IMR-90 (cell line): ENCODE measurements at regions not wholly inside any gene's neighbourhood (a gene's known extent, or its start where the extent isn't known, plus 50 kb on each side); places are given as distances from the start of the nearest gene placed in this dataset.

Experiments
- ATAC-seq: fragments of 200-7000 bp; cut with Tn5 transposase; 2 replicates; pipeline ENCODE4 v1.9.1; 2020; ENCODE audit warnings: low read depth, mild to moderate bottlenecking, moderate library complexity
- BruUV-seq: library from RNA; stranded (reverse); fragments of 400-500 nt; replicated peaks from 2 replicates; lab custom pipeline; 2021; lab: Mats Ljungman, UMichigan
- CTCF ChIA-PET: fragments of 300-600 bp; formaldehyde crosslinking; extraction: SDS; loops from one replicate; lab custom pipeline; 2021; ENCODE audit warnings: antibody characterized with exemption; lab: Yijun Ruan, JAX
- POLR2A ChIA-PET: fragments of 300-600 bp; sonication (Branson Sonifier 250); formaldehyde crosslinking; loops from one replicate; lab custom pipeline; 2022; ENCODE audit warnings: antibody characterized with exemption; ENCODE audit not compliant: unreplicated experiment; lab: Charles Lee
- DNase-seq: peaks from one replicate; pipeline ENCODE4 v3.0.0; 2013
- H2AFZ ChIP-seq: replicated peaks from 2 replicates; pipeline ENCODE3; 2013; ENCODE audit warnings: low read length, mild to moderate bottlenecking; ENCODE audit not compliant: poor library complexity
- H2AK5ac ChIP-seq: 2 replicates; pipeline ENCODE4 v1.6.1; 2013; ENCODE audit warnings: low read depth, low read length, inconsistent platforms
- H2AK9ac ChIP-seq: replicated peaks from 2 replicates; pipeline ENCODE3; 2013; ENCODE audit warnings: mild to moderate bottlenecking, low read depth, low read length, moderate library complexity; ENCODE audit not compliant: poor library complexity
- H2BK120ac ChIP-seq: 2 replicates; pipeline ENCODE4 v1.6.1; 2013; ENCODE audit warnings: low read depth, low read length, inconsistent platforms
- H2BK15ac ChIP-seq: 3 replicates; pipeline ENCODE4 v1.6.1; 2013; ENCODE audit warnings: low read depth, low read length, inconsistent platforms
- H2BK20ac ChIP-seq: 2 replicates; pipeline ENCODE4 v1.6.1; 2013; ENCODE audit warnings: low read depth, mild to moderate bottlenecking, inconsistent platforms, low read length, moderate library complexity
- H2BK5ac ChIP-seq: 2 replicates; pipeline ENCODE4 v1.6.1; 2013; ENCODE audit warnings: mild to moderate bottlenecking, low read depth, low read length, inconsistent platforms; ENCODE audit not compliant: poor library complexity, severe bottlenecking
- H3K14ac ChIP-seq: replicated peaks from 2 replicates; pipeline ENCODE4 v1.6.1; 2013; ENCODE audit warnings: low read depth, low read length, inconsistent platforms
- H3K18ac ChIP-seq: 2 replicates; pipeline ENCODE4 v1.6.1; 2013; ENCODE audit warnings: low read depth, low read length, control low read depth
- H3K23ac ChIP-seq: 2 replicates; pipeline ENCODE4 v1.6.1; 2013; ENCODE audit warnings: low read depth, low read length, inconsistent platforms
- H3K27ac ChIP-seq: 2 replicates; pipeline ENCODE4 v1.5.1; 2013; ENCODE audit warnings: mild to moderate bottlenecking, control low read depth, low read length; ENCODE audit not compliant: insufficient read depth
- H3K27me3 ChIP-seq: 2 replicates; pipeline ENCODE4 v1.6.1; 2013; ENCODE audit warnings: low read length; ENCODE audit not compliant: control insufficient read depth, insufficient read depth
- H3K36me3 ChIP-seq: 2 replicates; pipeline ENCODE4 v1.6.1; 2013; ENCODE audit warnings: low read length, mixed read lengths; ENCODE audit not compliant: control insufficient read depth, insufficient read depth
- H3K4ac ChIP-seq: 2 replicates; pipeline ENCODE4 v1.6.1; 2013; ENCODE audit warnings: low read depth, low read length, inconsistent platforms
- H3K4me1 ChIP-seq: 2 replicates; pipeline ENCODE4 v1.6.1; 2013; ENCODE audit warnings: low read length, mixed read lengths; ENCODE audit not compliant: control insufficient read depth, insufficient read depth
- H3K4me2 ChIP-seq: 2 replicates; pipeline ENCODE4 v1.6.1; 2013; ENCODE audit warnings: low read depth, mild to moderate bottlenecking, control low read depth, low read length, moderate library complexity
- H3K4me3 ChIP-seq: 2 replicates; pipeline ENCODE4 v1.5.1; 2013; ENCODE audit warnings: low read depth, mild to moderate bottlenecking, control low read depth, low read length, moderate library complexity; ENCODE audit not compliant: insufficient read depth
- H3K56ac ChIP-seq: 2 replicates; pipeline ENCODE4 v1.6.1; 2013; ENCODE audit warnings: low read length, inconsistent platforms; ENCODE audit not compliant: insufficient read depth; ENCODE audit errors: extremely low read depth
- H3K79me1 ChIP-seq, 2 experiments: 2 replicates each; pipeline ENCODE4 v1.6.1; 2013; ENCODE audit warnings: low read length in 2 of 2, inconsistent platforms in 1 of 2, low read depth in 1 of 2
- H3K9ac ChIP-seq: 2 replicates; pipeline ENCODE4 v1.6.1; 2013; ENCODE audit warnings: low read depth, low read length, control low read depth
- H3K9me1 ChIP-seq: 2 replicates; pipeline ENCODE4 v1.6.1; 2013; ENCODE audit warnings: low read length, inconsistent platforms; ENCODE audit not compliant: insufficient read depth
- H3K9me3 ChIP-seq: 2 replicates; pipeline ENCODE4 v1.6.1; 2013; ENCODE audit warnings: low read length; ENCODE audit not compliant: control insufficient read depth, insufficient read depth
- H4K20me1 ChIP-seq: 2 replicates; pipeline ENCODE4 v1.6.1; 2013; ENCODE audit warnings: low read length, inconsistent platforms; ENCODE audit not compliant: insufficient read depth
- H4K5ac ChIP-seq: 2 replicates; pipeline ENCODE4 v1.6.1; 2013; ENCODE audit warnings: mild to moderate bottlenecking, low read depth, low read length, control low read depth
- H4K8ac ChIP-seq, 2 experiments: 2 replicates each; pipeline ENCODE4 v1.6.1; 2013; ENCODE audit warnings: low read depth in 2 of 2, low read length in 2 of 2, control low read depth in 1 of 2, inconsistent platforms in 1 of 2
- H4K91ac ChIP-seq: 2 replicates; pipeline ENCODE4 v1.6.1; 2013; ENCODE audit warnings: low read depth, low read length, inconsistent platforms; ENCODE audit not compliant: insufficient read depth
- BHLHE40 ChIP-seq: fragments of 150-350 bp; IDR thresholded peaks from 2 replicates; pipeline ENCODE4 v1.6.1; 2016; ENCODE audit warnings: mild to moderate bottlenecking, low read depth, low read length
- CEBPB ChIP-seq: IDR thresholded peaks from 2 replicates; pipeline ENCODE4 v1.6.1; 2012; ENCODE audit warnings: low read depth, low read length, improper control_type of control experiment
- MXI1 ChIP-seq: IDR thresholded peaks from 2 replicates; pipeline ENCODE4 v1.6.1; 2012; ENCODE audit warnings: low read depth, mild to moderate bottlenecking, low read length, moderate library complexity, borderline replicate concordance
- NFE2L2 ChIP-seq: fragments of 150-350 bp; IDR thresholded peaks from 2 replicates; pipeline ENCODE4 v1.6.1; 2016; ENCODE audit warnings: low read depth, mild to moderate bottlenecking, low read length
- POLR2A ChIP-seq: IDR thresholded peaks from 2 replicates; pipeline ENCODE4 v1.6.1; 2012; ENCODE audit warnings: mild to moderate bottlenecking, low read depth, low read length
- RAD21 ChIP-seq: IDR thresholded peaks from 2 replicates; pipeline ENCODE4 v1.6.1; 2012; ENCODE audit warnings: low read length, improper control_type of control experiment
- RCOR1 ChIP-seq: IDR thresholded peaks from 2 replicates; pipeline ENCODE4 v1.6.1; 2012; ENCODE audit warnings: mild to moderate bottlenecking, low read length, improper control_type of control experiment; ENCODE audit not compliant: insufficient replicate concordance
- RFX5 ChIP-seq: IDR thresholded peaks from 2 replicates; pipeline ENCODE4 v1.8.0; 2012; ENCODE audit warnings: low read depth, mild to moderate bottlenecking, low read length, moderate library complexity
- SMC3 ChIP-seq: fragments of 150-350 bp; IDR thresholded peaks from 2 replicates; pipeline ENCODE4 v1.6.1; 2016; ENCODE audit warnings: low read depth, mild to moderate bottlenecking, antibody characterized with exemption, low read length, moderate library complexity
- USF2 ChIP-seq: fragments of 150-350 bp; IDR thresholded peaks from 2 replicates; pipeline ENCODE4 v1.6.1; 2017; ENCODE audit warnings: mild to moderate bottlenecking, antibody characterized with exemption, low read length, low read depth
- WGBS, 2 experiments: methylation state at CpG; one replicate each; pipeline versions ENCODE4 v1.1.5 to v1.1.7; 2013; ENCODE audit warnings: missing lambda C conversion rate in 2 of 2; ENCODE audit not compliant: insufficient read length in 1 of 2; ENCODE audit errors: extremely low coverage in 2 of 2; 5-methylcytosine and 5-hydroxymethylcytosine counted together
- dilution Hi-C: fragments of 300-500 bp; cut with HindIII; formaldehyde crosslinking; loops from one replicate; pipeline ENCODE4 v1.14.3; 2018; ENCODE audit warnings: low sequenced_read_pairs; ENCODE audit not compliant: unreplicated experiment
- in situ Hi-C: fragments of 300-500 bp; cut with MboI; formaldehyde crosslinking; loops from 3 replicates; pipeline ENCODE4 v1.14.3; 2019; ENCODE audit warnings: low sequenced_read_pairs, inconsistent platforms, mixed read lengths
- intact Hi-C: fragments of 100-400 bp; cut with micrococcal nuclease; formaldehyde crosslinking; loops from 2 replicates; pipeline ENCODE4 v1.10.0; 2022

DNA sequence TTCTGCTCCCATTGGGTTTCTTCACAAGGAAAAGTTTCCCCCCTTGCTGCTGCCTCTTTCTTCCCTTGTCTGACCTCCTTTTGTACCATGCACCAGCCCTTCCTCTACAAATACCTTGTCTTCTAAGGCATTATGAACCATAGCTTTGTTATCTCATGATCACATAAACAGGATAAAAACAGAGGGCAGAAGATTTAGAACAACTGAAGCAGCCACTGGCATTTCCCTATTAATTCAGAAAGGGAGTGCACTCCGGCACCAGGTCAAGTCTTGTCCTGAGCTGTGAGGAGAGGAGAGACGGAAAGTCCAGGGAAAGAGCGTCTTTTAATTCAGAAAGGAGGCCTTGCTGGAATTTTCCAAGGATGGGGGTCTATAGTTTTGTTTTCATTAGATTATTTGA lies 281.7 kb downstream of the RCHY1 start:
- no peak overlapping the region for H4K5ac ChIP-seq
- H2BK20ac ChIP-seq = no peak overlapping the region
- no peaks in the 10 kb centered on the region for H3K4me1 ChIP-seq
- no peak overlapping the region for H3K4me2 ChIP-seq
- no peak overlapping the region for H2BK15ac ChIP-seq
- no peaks in the 10 kb centered on the region for H3K9me1 ChIP-seq
- no TSS peak for BruUV-seq
- DNase-seq = no peak
- ChIA-PET CTCF (no interaction called here), POLR2A (no interaction called here)
- H2BK120ac ChIP-seq = no peak overlapping the region
- H3K18ac ChIP-seq = no peak overlapping the region
- H3K4me3 ChIP-seq = no peak overlapping the region
- no peak overlapping the region for H2AK9ac ChIP-seq
- intact Hi-C loops (no loop called here), in situ Hi-C loops (no loop called here), dilution Hi-C loops (no loop called here)
- H3K9me3 ChIP-seq = no peaks in the 10 kb centered on the region
- no peak overlapping the region for H3K4ac ChIP-seq
- H2AK5ac ChIP-seq = no peak overlapping the region
- H3K9ac ChIP-seq = no peak overlapping the region
- no CpG with 5 or more reads among the region's 3 CpGs for WGBS, 2 experiments
- no peak overlapping the region for H4K8ac ChIP-seq
- no peak for ATAC-seq
- no peak for TF ChIP-seq RAD21
- TF ChIP-seq SMC3 = no peak
- TF ChIP-seq POLR2A = no peak
- TF ChIP-seq RFX5 = no peak
- no peak for TF ChIP-seq BHLHE40
- TF ChIP-seq RCOR1 = no peak
- no peak for TF ChIP-seq NFE2L2
- no peak for TF ChIP-seq CEBPB
- TF ChIP-seq USF2 = no peak
- TF ChIP-seq MXI1 = no peak
- H3K14ac ChIP-seq = no peak overlapping the region
- no peak overlapping the region for H3K56ac ChIP-seq
- H3K27me3 ChIP-seq = no peaks in the 10 kb centered on the region
- H3K79me1 ChIP-seq = no peaks in the 10 kb centered on the region
- H3K23ac ChIP-seq = no peak overlapping the region
- H3K36me3 ChIP-seq = no peaks in the 10 kb centered on the region
- no peak overlapping the region for H2BK5ac ChIP-seq
- no peak overlapping the region for H3K27ac ChIP-seq
- no peaks in the 10 kb centered on the region for H4K20me1 ChIP-seq
- no peak overlapping the region for H4K91ac ChIP-seq
- no peak overlapping the region for H2AFZ ChIP-seq
